Peyer's patch (tissue), 4 donors: ENCODE measurements at regions not wholly inside any gene's neighbourhood (a gene's known extent, or its start where the extent isn't known, plus 50 kb on each side); places are given as distances from the start of the nearest gene placed in this dataset.

Experiments used
- POLR2A ChIP-seq, 2 donors: fragments of 450-650 bp; IDR thresholded peaks; one replicate each; pipeline ENCODE4 v1.5.1; 2017; ENCODE audit warnings: antibody characterized with exemption in 2 of 2, mild to moderate bottlenecking in 2 of 2, moderate library complexity in 2 of 2
- TF ChIP-seq, protein P1 (sequence below), 6 experiments: fragments of 450-650 bp in 4 of 6; fragments of 200-600 bp in 2 of 6; sonication (generic) in 1 of 6; IDR thresholded peaks; one replicate each; pipeline ENCODE4 v1.5.1; 2017 to 2019; ENCODE audit warnings: antibody characterized with exemption in 6 of 6, mild to moderate bottlenecking in 3 of 6, moderate library complexity in 1 of 6

DNA sequence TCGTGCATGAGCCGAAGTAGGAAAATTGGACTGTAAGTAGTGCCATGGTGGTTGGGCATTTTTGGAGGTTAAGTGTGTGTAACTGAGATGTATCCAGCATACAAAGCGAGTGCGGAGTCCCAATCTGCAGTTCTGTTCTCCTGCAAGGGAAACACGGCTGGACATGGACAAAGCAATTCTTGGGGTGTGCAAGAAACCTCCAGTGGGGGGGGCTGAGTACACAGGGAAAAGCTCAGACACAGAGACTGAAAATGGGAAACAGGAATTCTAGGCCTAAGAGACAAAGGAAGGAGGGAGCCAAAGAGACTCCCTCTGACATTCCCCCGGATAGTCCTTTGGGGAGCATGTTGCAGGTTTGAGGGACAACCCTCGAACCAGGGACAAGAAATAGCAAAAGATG, 83.2 kb upstream of the PLSCR4 start:
- TF ChIP-seq, protein P1, sequence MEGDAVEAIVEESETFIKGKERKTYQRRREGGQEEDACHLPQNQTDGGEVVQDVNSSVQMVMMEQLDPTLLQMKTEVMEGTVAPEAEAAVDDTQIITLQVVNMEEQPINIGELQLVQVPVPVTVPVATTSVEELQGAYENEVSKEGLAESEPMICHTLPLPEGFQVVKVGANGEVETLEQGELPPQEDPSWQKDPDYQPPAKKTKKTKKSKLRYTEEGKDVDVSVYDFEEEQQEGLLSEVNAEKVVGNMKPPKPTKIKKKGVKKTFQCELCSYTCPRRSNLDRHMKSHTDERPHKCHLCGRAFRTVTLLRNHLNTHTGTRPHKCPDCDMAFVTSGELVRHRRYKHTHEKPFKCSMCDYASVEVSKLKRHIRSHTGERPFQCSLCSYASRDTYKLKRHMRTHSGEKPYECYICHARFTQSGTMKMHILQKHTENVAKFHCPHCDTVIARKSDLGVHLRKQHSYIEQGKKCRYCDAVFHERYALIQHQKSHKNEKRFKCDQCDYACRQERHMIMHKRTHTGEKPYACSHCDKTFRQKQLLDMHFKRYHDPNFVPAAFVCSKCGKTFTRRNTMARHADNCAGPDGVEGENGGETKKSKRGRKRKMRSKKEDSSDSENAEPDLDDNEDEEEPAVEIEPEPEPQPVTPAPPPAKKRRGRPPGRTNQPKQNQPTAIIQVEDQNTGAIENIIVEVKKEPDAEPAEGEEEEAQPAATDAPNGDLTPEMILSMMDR (IDR thresholded peaks at IDR 0.05), result peak in 2 of 6 experiments; percentile 13 to 28
- TF ChIP-seq POLR2A (IDR thresholded peaks at IDR 0.05), result no peak
